ENCODE measurements at regions not wholly inside any gene's neighbourhood (a gene's known extent, or its start where the extent isn't known, plus 50 kb on each side); places are given as distances from the start of the nearest gene placed in this dataset.

- TF ChIP-seq CTCF (IDR thresholded peaks at IDR 0.05) (no peak), POLR2A (IDR thresholded peaks at IDR 0.05) (no peak)
These were observed 518.3 kb downstream of the IRX1 start for GRCh38 chr5:4113905-4114304.

Measured in thyroid gland (tissue), 4 donors.